ENCODE measurements at regions not wholly inside any gene's neighbourhood (a gene's known extent, or its start where the extent isn't known, plus 50 kb on each side); places are given as distances from the start of the nearest gene placed in this dataset.

DNA sequence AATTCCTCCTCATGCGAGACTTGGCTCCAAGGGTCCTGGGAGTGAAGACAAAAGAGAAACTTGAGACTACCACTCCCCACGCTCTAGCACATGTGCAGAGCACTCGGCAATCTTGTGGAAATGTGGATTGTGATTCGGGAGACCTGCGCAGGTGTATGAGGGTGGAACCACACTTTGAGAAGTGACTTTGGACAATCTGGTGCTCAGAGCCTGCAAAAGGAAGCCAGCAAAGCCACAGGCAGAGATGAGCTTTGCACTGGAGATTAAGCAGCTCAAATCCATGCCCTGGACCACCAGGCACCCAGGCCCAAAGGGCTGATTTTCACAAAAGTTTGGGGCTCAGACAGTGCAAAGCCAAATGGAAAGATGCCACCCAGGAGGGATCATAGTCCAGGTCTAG is 162.5 kb upstream of the TSHZ3 start:
- Mint-ChIP-seq H3K4me1 (ENCODE audit: low read depth, unreplicated experiment) (no peaks in the 10 kb centered on the region), H3K27ac (ENCODE audit: unreplicated experiment) (no peak overlapping the region), H3K4me3 (ENCODE audit: unreplicated experiment) (no peak overlapping the region), H3K9me3 (ENCODE audit: unreplicated experiment) (no peaks in the 10 kb centered on the region), H3K36me3 (ENCODE audit: low read depth, unreplicated experiment) (no peaks in the 10 kb centered on the region), H3K27me3 (ENCODE audit: low read depth, unreplicated experiment) (peaks cover 24% of the 10 kb centered on the region)
- Histone ChIP-seq H3K79me2 (ENCODE audit: insufficient read depth, low read length) (no peaks in the 10 kb centered on the region), H2AFZ (ENCODE audit: low read depth, low read length) (no peak overlapping the region), H3K4me2 (ENCODE audit: low read length) (no peak overlapping the region), H3K9me3 (ENCODE audit: insufficient read depth, low read depth, low read length) (no peaks in the 10 kb centered on the region), H3K27me3 (ENCODE audit: insufficient read depth, low read length) (no peaks in the 10 kb centered on the region), H3K9ac (ENCODE audit: low read length) (no peak overlapping the region), H3K36me3 (ENCODE audit: insufficient read depth, low read length) (no peaks in the 10 kb centered on the region), H3K4me1 (ENCODE audit: insufficient read depth, low read length) (no peaks in the 10 kb centered on the region), H3K27ac (ENCODE audit: low read depth, low read length) (no peak overlapping the region), H4K20me1 (ENCODE audit: insufficient read depth, low read length) (no peaks in the 10 kb centered on the region), H3K4me3 (ENCODE audit: insufficient read depth, low read depth, low read length) (no peak overlapping the region)
- DNase-seq (ENCODE audit: low read depth) (no peak), FAIRE-seq (no peak)
- TF ChIP-seq, protein P1, sequence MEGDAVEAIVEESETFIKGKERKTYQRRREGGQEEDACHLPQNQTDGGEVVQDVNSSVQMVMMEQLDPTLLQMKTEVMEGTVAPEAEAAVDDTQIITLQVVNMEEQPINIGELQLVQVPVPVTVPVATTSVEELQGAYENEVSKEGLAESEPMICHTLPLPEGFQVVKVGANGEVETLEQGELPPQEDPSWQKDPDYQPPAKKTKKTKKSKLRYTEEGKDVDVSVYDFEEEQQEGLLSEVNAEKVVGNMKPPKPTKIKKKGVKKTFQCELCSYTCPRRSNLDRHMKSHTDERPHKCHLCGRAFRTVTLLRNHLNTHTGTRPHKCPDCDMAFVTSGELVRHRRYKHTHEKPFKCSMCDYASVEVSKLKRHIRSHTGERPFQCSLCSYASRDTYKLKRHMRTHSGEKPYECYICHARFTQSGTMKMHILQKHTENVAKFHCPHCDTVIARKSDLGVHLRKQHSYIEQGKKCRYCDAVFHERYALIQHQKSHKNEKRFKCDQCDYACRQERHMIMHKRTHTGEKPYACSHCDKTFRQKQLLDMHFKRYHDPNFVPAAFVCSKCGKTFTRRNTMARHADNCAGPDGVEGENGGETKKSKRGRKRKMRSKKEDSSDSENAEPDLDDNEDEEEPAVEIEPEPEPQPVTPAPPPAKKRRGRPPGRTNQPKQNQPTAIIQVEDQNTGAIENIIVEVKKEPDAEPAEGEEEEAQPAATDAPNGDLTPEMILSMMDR (IDR thresholded peaks at IDR 0.05; ENCODE audit: insufficient read depth, low read depth, low read length) = no peak
- no peak for TF ChIP-seq EZH2 (IDR thresholded peaks at IDR 0.05; ENCODE audit: insufficient read depth, low read length)

DNA sequence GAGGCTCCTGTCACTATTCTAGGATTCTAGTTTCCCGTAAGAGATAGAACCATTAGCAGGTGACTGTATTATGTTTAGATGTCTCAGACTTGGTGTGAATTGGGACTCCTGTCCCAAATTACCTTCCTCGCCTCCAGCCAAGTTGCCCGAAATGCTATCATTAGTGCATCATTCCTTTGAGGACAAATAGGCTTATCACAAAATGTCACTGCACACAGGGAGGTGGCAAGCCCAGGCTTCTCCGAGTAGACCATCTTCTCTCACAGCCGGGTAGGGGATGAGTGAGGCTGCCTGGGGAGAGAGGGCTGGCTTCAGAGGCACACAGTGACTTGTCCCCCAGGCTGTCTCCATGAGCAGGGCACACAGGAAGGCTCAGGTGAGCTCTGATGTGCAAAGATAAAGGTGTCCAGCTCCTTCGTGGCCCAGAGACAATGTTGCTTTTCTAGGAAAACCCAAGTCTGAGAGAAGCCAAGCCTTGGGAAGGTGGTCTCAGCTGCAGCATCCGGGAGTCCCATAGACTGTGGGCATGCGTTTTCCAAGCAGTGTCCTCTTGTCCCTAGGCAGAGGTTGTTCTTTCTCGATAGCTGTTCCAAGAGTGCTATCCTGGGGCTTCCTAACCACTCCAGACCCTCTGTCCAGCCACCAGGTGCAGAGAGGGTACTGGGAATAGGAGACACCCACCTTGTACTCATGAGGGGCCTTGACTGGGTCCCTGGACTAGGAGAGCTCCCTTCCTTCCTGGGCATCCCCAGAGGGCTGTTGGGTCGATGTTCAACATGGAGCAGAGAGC is 163.1 kb upstream of the TSHZ3 start:
- Histone ChIP-seq H2AFZ (ENCODE audit: low read depth, low read length) (no peak overlapping the region), H3K4me2 (ENCODE audit: low read length) (no peak overlapping the region), H3K27ac (ENCODE audit: low read depth, low read length) (no peak overlapping the region), H3K9ac (ENCODE audit: low read length) (no peak overlapping the region), H3K4me3 (ENCODE audit: insufficient read depth, low read depth, low read length) (no peak overlapping the region), H3K36me3 (ENCODE audit: insufficient read depth, low read length) (no peaks in the 10 kb centered on the region), H3K4me1 (ENCODE audit: insufficient read depth, low read length) (no peaks in the 10 kb centered on the region), H3K79me2 (ENCODE audit: insufficient read depth, low read length) (no peaks in the 10 kb centered on the region), H3K27me3 (ENCODE audit: insufficient read depth, low read length) (no peaks in the 10 kb centered on the region), H4K20me1 (ENCODE audit: insufficient read depth, low read length) (no peaks in the 10 kb centered on the region), H3K9me3 (ENCODE audit: insufficient read depth, low read depth, low read length) (no peaks in the 10 kb centered on the region)
- H3K9me3 Mint-ChIP-seq (ENCODE audit: unreplicated experiment) = peaks cover 1% of the 10 kb centered on the region
- no peaks in the 10 kb centered on the region for H3K4me1 Mint-ChIP-seq (ENCODE audit: low read depth, unreplicated experiment)
- H3K36me3 Mint-ChIP-seq (ENCODE audit: low read depth, unreplicated experiment) = no peaks in the 10 kb centered on the region
- DNase-seq (ENCODE audit: low read depth) = no peak
- H3K4me3 Mint-ChIP-seq (ENCODE audit: unreplicated experiment) = no peak overlapping the region
- no peak for TF ChIP-seq EZH2 (IDR thresholded peaks at IDR 0.05; ENCODE audit: insufficient read depth, low read length)
- TF ChIP-seq, protein P1 (IDR thresholded peaks at IDR 0.05; ENCODE audit: insufficient read depth, low read depth, low read length) = no peak
- FAIRE-seq = no peak
- peaks cover 26% of the 10 kb centered on the region for H3K27me3 Mint-ChIP-seq (ENCODE audit: low read depth, unreplicated experiment)
- no peak overlapping the region for H3K27ac Mint-ChIP-seq (ENCODE audit: unreplicated experiment)

DNA sequence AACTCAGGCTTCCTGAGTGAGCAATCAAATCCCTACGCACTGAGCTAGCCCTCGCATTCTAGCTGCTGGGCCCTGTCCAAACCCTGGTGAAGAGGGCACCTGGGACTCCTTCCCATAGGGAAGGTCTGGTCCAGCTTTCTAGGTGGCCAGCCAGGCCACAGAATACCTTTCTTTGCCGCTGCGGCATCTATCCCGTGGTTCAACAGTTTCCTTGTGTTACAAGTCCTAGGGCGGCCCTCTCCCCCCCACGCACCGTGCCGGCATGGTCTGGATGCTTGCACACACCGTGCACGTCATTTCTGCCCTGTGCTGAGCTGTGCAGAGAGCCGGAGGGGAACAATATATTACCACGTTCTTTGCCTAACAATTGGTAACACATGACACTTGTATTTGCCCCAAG is 164.6 kb upstream of the TSHZ3 start:
- Histone ChIP-seq H2AFZ (ENCODE audit: low read depth, low read length) (no peak overlapping the region), H3K27ac (ENCODE audit: low read depth, low read length) (no peak overlapping the region), H3K4me3 (ENCODE audit: insufficient read depth, low read depth, low read length) (no peak overlapping the region), H3K36me3 (ENCODE audit: insufficient read depth, low read length) (no peaks in the 10 kb centered on the region), H3K4me1 (ENCODE audit: insufficient read depth, low read length) (no peaks in the 10 kb centered on the region), H3K9me3 (ENCODE audit: insufficient read depth, low read depth, low read length) (no peaks in the 10 kb centered on the region), H3K27me3 (ENCODE audit: insufficient read depth, low read length) (no peaks in the 10 kb centered on the region), H3K4me2 (ENCODE audit: low read length) (no peak overlapping the region), H4K20me1 (ENCODE audit: insufficient read depth, low read length) (no peaks in the 10 kb centered on the region), H3K79me2 (ENCODE audit: insufficient read depth, low read length) (no peaks in the 10 kb centered on the region), H3K9ac (ENCODE audit: low read length) (no peak overlapping the region)
- peaks cover 20% of the 10 kb centered on the region for H3K27me3 Mint-ChIP-seq (ENCODE audit: low read depth, unreplicated experiment)
- TF ChIP-seq EZH2 (IDR thresholded peaks at IDR 0.05; ENCODE audit: insufficient read depth, low read length) = no peak
- TF ChIP-seq, protein P1 (IDR thresholded peaks at IDR 0.05; ENCODE audit: insufficient read depth, low read depth, low read length) = no peak
- no peak overlapping the region for H3K27ac Mint-ChIP-seq (ENCODE audit: unreplicated experiment)
- no peak overlapping the region for H3K4me3 Mint-ChIP-seq (ENCODE audit: unreplicated experiment)
- H3K9me3 Mint-ChIP-seq (ENCODE audit: unreplicated experiment) = peaks cover 1% of the 10 kb centered on the region
- no peak for FAIRE-seq
- DNase-seq (ENCODE audit: low read depth) = no peak
- H3K36me3 Mint-ChIP-seq (ENCODE audit: low read depth, unreplicated experiment) = no peaks in the 10 kb centered on the region
- peaks cover 4% of the 10 kb centered on the region for H3K4me1 Mint-ChIP-seq (ENCODE audit: low read depth, unreplicated experiment)

Measured in astrocyte (in vitro differentiated cells and primary cell).